Hepatocyte (in vitro differentiated cells): ENCODE measurements at regions not wholly inside any gene's neighbourhood (a gene's known extent, or its start where the extent isn't known, plus 50 kb on each side); places are given as distances from the start of the nearest gene placed in this dataset.

ENCODE experiments used
- DNase-seq: peaks from one replicate; pipeline ENCODE4 v3.0.0-alpha.2; 2016; ENCODE audit warnings: low spot score
- H2AFZ ChIP-seq: fragments of 200-600 bp; sonication (generic); 2 replicates; pipeline ENCODE4 v1.6.0; 2016; ENCODE audit warnings: antibody characterized with exemption, mild to moderate bottlenecking
- H3K27ac ChIP-seq: fragments of 200-600 bp; sonication (generic); 2 replicates; pipeline ENCODE4 v1.5.1; 2016; ENCODE audit warnings: mild to moderate bottlenecking
- H3K27me3 ChIP-seq: fragments of 200-600 bp; sonication (generic); 2 replicates; pipeline ENCODE4 v1.6.1; 2016
- H3K36me3 ChIP-seq: fragments of 200-600 bp; sonication (generic); replicated peaks from 2 replicates; pipeline ENCODE4 v1.5.1; 2016; ENCODE audit warnings: low read depth; ENCODE audit not compliant: insufficient read depth
- H3K4me1 ChIP-seq: fragments of 200-600 bp; sonication (generic); 2 replicates; pipeline ENCODE4 v1.5.1; 2016; ENCODE audit warnings: mild to moderate bottlenecking, moderate library complexity; ENCODE audit not compliant: insufficient read depth
- H3K4me2 ChIP-seq: fragments of 200-600 bp; sonication (generic); 2 replicates; pipeline ENCODE4 v1.6.0; 2016
- H3K4me3 ChIP-seq: fragments of 200-600 bp; sonication (generic); 2 replicates; pipeline ENCODE4 v1.5.1; 2016; ENCODE audit warnings: mild to moderate bottlenecking
- H3K79me2 ChIP-seq: fragments of 200-600 bp; sonication (generic); 2 replicates; pipeline ENCODE4 v1.6.0; 2017; ENCODE audit warnings: mild to moderate bottlenecking
- H3K9me2 ChIP-seq: fragments of 200-600 bp; sonication (generic); replicated peaks from 2 replicates; pipeline ENCODE4 v1.6.0; 2017; ENCODE audit warnings: mild to moderate bottlenecking; ENCODE audit not compliant: insufficient read depth
- H3K9me3 ChIP-seq: fragments of 200-600 bp; sonication (generic); 2 replicates; pipeline ENCODE4 v1.5.1; 2016; ENCODE audit warnings: low read depth, mild to moderate bottlenecking
- H4K20me1 ChIP-seq: fragments of 200-600 bp; sonication (generic); 2 replicates; pipeline ENCODE4 v1.6.0; 2016; ENCODE audit warnings: mild to moderate bottlenecking; ENCODE audit not compliant: insufficient read depth, poor library complexity, severe bottlenecking
- EZH2 ChIP-seq: fragments of 200-600 bp; sonication (generic); IDR thresholded peaks from 2 replicates; pipeline ENCODE4 v1.6.1; 2016; ENCODE audit warnings: antibody characterized with exemption, mild to moderate bottlenecking, borderline replicate concordance
- EZH2phosphoT487 ChIP-seq: fragments of 200-600 bp; sonication (generic); IDR thresholded peaks from one replicate; pipeline ENCODE4 v1.6.1; 2018; ENCODE audit warnings: antibody characterized with exemption, mild to moderate bottlenecking, low read depth, moderate library complexity; ENCODE audit not compliant: unreplicated experiment, severe bottlenecking
- WGBS: methylation state at CpG from one replicate; pipeline ENCODE4 v1.1.6; 2016; ENCODE audit warnings: low lambda C conversion rate; ENCODE audit errors: missing lambda C conversion rate; 5-methylcytosine and 5-hydroxymethylcytosine counted together
- TF ChIP-seq, protein P1 (sequence below): fragments of 200-600 bp; sonication (generic); IDR thresholded peaks from 2 replicates; pipeline ENCODE4 v1.5.1; 2016; ENCODE audit warnings: antibody characterized with exemption, mild to moderate bottlenecking; ENCODE audit not compliant: poor library complexity

DNA sequence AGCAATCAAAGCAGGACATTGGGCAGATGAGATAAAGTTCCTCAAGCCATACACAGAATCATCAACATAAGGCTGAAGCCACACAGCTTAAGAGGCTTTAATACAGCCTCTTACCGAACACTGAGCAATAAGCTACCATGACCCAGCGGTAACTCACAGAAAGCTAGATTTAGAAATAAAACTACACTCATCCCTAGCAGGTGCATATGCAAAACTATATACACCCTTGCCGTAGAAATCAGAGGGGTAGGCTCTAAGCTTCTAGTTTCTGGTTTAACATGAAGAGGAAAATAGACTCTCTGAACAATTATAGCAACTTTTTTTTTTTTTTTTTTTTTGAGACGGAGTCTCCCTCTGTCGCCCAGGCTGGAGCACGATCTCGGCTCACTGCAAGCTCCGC, 428.8 kb upstream of the FIGN start:
- Histone ChIP-seq H3K9me3 (no peaks in the 10 kb centered on the region), H3K27me3 (no peaks in the 10 kb centered on the region), H3K4me3 (no peak overlapping the region), H3K9me2 (no peaks in the 10 kb centered on the region), H3K79me2 (no peaks in the 10 kb centered on the region), H3K4me2 (no peak overlapping the region), H3K4me1 (no peaks in the 10 kb centered on the region), H3K27ac (no peak overlapping the region), H3K36me3 (no peaks in the 10 kb centered on the region), H4K20me1 (no peaks in the 10 kb centered on the region), H2AFZ (no peak overlapping the region)
- no peak for DNase-seq
- no peak for TF ChIP-seq EZH2phosphoT487
- TF ChIP-seq EZH2: no peak
- TF ChIP-seq, protein P1, sequence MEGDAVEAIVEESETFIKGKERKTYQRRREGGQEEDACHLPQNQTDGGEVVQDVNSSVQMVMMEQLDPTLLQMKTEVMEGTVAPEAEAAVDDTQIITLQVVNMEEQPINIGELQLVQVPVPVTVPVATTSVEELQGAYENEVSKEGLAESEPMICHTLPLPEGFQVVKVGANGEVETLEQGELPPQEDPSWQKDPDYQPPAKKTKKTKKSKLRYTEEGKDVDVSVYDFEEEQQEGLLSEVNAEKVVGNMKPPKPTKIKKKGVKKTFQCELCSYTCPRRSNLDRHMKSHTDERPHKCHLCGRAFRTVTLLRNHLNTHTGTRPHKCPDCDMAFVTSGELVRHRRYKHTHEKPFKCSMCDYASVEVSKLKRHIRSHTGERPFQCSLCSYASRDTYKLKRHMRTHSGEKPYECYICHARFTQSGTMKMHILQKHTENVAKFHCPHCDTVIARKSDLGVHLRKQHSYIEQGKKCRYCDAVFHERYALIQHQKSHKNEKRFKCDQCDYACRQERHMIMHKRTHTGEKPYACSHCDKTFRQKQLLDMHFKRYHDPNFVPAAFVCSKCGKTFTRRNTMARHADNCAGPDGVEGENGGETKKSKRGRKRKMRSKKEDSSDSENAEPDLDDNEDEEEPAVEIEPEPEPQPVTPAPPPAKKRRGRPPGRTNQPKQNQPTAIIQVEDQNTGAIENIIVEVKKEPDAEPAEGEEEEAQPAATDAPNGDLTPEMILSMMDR: no peak
- 97% methylated on average over 8 of the region's 8 CpGs for WGBS

DNA sequence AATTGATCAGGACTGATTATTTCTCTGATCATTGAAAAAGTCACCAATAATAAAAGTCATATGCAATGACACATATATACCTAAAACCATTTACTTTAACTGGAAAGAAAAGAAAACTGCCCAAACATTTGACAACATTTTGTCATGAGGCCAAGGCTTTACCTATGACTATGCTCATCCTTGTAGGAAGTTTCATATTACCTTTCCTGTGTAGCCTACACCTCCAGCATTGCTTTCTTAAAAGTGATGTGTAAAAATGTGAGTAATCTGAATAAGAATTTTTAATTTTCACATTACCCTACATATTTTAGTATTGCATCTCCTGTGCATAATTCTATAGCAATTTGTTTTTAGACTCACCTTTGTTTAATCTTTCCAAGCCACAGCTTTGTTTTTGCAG, 419.8 kb upstream of the FIGN start:
- Histone ChIP-seq H3K79me2 (no peaks in the 10 kb centered on the region), H3K4me1 (no peaks in the 10 kb centered on the region), H3K9me3 (no peaks in the 10 kb centered on the region), H2AFZ (no peak overlapping the region), H3K9me2 (no peaks in the 10 kb centered on the region), H3K4me2 (no peak overlapping the region), H3K36me3 (no peaks in the 10 kb centered on the region), H4K20me1 (no peaks in the 10 kb centered on the region), H3K27me3 (no peaks in the 10 kb centered on the region), H3K4me3 (no peak overlapping the region), H3K27ac (no peak overlapping the region)
- no peak for DNase-seq
- TF ChIP-seq EZH2 (no peak), EZH2phosphoT487 (no peak)
- TF ChIP-seq, protein P1: no peak

DNA sequence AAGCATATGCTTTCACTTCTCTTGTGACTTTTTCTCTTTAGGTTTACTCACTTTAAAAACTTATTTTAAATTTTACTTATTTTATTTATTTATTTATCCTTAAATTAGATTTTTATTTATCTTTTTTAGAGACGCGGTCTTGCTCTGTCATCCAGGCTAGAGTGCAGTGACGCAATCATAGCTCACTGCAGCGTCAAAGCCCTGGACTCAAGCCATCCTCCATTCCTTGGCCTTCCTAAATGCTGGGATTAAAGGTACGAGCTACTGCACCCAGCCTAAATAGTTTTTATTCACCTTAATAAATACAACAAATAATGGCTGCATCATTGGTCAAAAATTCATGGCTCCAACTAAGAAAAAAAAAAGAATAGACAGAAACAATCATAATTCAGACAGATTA, 415.7 kb upstream of the FIGN start:
- TF ChIP-seq EZH2phosphoT487 (no peak), EZH2 (no peak)
- TF ChIP-seq, protein P1: no peak
- H3K4me1 ChIP-seq: no peaks in the 10 kb centered on the region
- 90% methylated on average over 5 of the region's 5 CpGs for WGBS

DNA sequence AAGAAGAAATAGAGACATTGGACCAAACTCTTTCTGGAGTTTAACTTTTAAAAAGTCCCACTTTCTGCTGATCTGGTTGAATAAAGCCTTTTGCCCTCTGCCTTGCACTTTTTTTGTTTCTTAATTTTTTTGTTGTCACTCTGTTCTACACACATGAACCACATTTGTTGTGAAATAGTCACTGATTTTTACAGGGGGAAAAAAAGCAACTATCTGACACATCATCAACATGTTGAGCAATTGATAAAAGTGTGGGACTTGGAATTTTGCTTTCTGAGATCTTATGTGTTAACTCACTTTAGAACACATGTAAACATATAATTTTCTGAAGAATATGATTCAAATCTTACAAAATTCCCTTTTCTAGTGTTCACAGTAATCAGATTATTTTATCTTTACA, 414.8 kb upstream of the FIGN start:
- H3K9me3 ChIP-seq: no peaks in the 10 kb centered on the region
- H3K4me2 ChIP-seq: no peak overlapping the region
- H3K4me1 ChIP-seq: no peaks in the 10 kb centered on the region
- no peaks in the 10 kb centered on the region for H3K36me3 ChIP-seq
- H3K4me3 ChIP-seq: no peak overlapping the region
- no peaks in the 10 kb centered on the region for H4K20me1 ChIP-seq
- no peak overlapping the region for H2AFZ ChIP-seq
- DNase-seq: no peak
- H3K9me2 ChIP-seq: no peaks in the 10 kb centered on the region
- H3K79me2 ChIP-seq: no peaks in the 10 kb centered on the region
- H3K27ac ChIP-seq: no peak overlapping the region
- no peaks in the 10 kb centered on the region for H3K27me3 ChIP-seq
- TF ChIP-seq EZH2: no peak
- TF ChIP-seq, protein P1: no peak
- no peak for TF ChIP-seq EZH2phosphoT487

More for the DNA sequence above, 415.7 kb upstream of the FIGN start:
- H3K4me3 ChIP-seq: no peak overlapping the region
- no peak overlapping the region for H3K27ac ChIP-seq
- H3K79me2 ChIP-seq: no peaks in the 10 kb centered on the region
- no peaks in the 10 kb centered on the region for H4K20me1 ChIP-seq
- H3K9me2 ChIP-seq: no peaks in the 10 kb centered on the region
- no peaks in the 10 kb centered on the region for H3K36me3 ChIP-seq
- DNase-seq: no peak
- no peak overlapping the region for H3K4me2 ChIP-seq
- H3K9me3 ChIP-seq: no peaks in the 10 kb centered on the region
- H2AFZ ChIP-seq: no peak overlapping the region
- no peaks in the 10 kb centered on the region for H3K27me3 ChIP-seq
